Neural progenitor cell (in vitro differentiated cells): ENCODE measurements at regions not wholly inside any gene's neighbourhood (a gene's known extent, or its start where the extent isn't known, plus 50 kb on each side); places are given as distances from the start of the nearest gene placed in this dataset.

Experiments used
- CTCF ChIP-seq: fragments of 200-600 bp; sonication (generic); IDR thresholded peaks from 2 replicates; pipeline ENCODE4 v1.5.1; 2017; ENCODE audit warnings: antibody characterized with exemption, mild to moderate bottlenecking
- EZH2 ChIP-seq: fragments of 200-600 bp; sonication (generic); IDR thresholded peaks from 2 replicates; pipeline ENCODE4 v1.6.1; 2017; ENCODE audit warnings: antibody characterized with exemption, mild to moderate bottlenecking, moderate library complexity
- EZH2phosphoT487 ChIP-seq: fragments of 200-600 bp; sonication (generic); IDR thresholded peaks from 2 replicates; pipeline ENCODE4 v1.6.1; 2017; ENCODE audit warnings: antibody characterized with exemption

DNA sequence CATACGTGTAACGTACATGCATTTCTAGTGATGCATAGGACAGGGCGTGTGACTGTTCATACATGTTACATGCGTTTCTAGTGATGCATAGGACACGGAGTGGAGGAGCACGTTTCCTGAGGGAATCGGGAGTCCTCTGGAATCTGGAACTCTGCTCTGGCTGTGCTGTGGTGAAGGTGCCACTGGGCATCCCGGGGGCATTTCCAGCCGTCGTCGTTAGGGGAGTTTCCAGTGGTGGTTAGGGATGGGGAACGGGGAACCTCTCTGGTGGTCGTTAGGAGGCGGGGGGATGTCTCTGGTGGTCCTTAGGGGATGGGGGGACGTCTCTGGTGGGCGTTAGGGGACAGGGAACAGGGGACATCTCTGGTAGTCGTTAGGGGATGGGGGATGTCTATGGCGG is 209.6 kb upstream of the SOX1 start:
- TF ChIP-seq CTCF (no peak), EZH2 (no peak), EZH2phosphoT487 (no peak)
